ENCODE measurements at regions not wholly inside any gene's neighbourhood (a gene's known extent, or its start where the extent isn't known, plus 50 kb on each side); places are given as distances from the start of the nearest gene placed in this dataset.

DNA sequence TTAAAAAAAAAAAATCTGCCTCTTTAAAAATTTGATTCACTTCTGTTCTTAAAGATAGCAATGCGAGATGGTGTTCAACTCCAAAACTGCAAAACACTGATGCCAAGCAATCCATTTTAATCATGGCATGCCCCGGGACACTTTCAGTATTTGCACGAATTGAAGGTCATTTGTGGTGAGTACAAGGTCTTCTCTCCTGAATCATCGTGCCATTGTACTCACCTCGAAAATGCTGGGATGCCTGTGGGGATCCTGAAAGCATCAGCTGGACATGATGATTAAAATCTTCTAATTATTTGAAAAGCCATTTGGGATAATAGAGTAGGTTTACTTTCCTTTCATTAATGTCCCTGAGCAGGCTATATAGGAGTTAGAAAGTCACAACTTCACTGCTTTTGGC, 125.1 kb upstream of the NRP1 start:
- H3K4me3 Mint-ChIP-seq = no peak overlapping the region
- Histone ChIP-seq H2BK12ac (ENCODE audit: insufficient read length, low read depth, low read length) (no peak overlapping the region), H3K4me2 (ENCODE audit: insufficient read depth, insufficient read length, low read length) (no peak overlapping the region), H2BK120ac (ENCODE audit: low read depth, low read length, poor library complexity, severe bottlenecking) (no peak overlapping the region), H3K18ac (ENCODE audit: insufficient read length, low read depth, low read length) (no peak overlapping the region), H2AK5ac (ENCODE audit: insufficient read length, low read length) (no peak overlapping the region), H3T11ph (ENCODE audit: low read length) (no peak overlapping the region), H2BK20ac (ENCODE audit: low read depth, low read length, poor library complexity, severe bottlenecking) (no peak overlapping the region), H3K14ac (ENCODE audit: insufficient read depth, low read length) (no peak overlapping the region), H3K4ac (ENCODE audit: low read depth, low read length) (no peak overlapping the region), H3K23ac (ENCODE audit: insufficient read length, low read depth, low read length) (no peak overlapping the region), H3K9ac (ENCODE audit: extremely low read depth, insufficient read length, low read length) (no peak overlapping the region), H3K9me3 (ENCODE audit: control insufficient read depth, low read depth, low read length) (no peaks in the 10 kb centered on the region), H3K27ac (ENCODE audit: insufficient read length, low read depth, low read length) (no peak overlapping the region), H3K23me2 (ENCODE audit: insufficient read length, low read depth, low read length, poor library complexity, severe bottlenecking) (no peaks in the 10 kb centered on the region), H4K8ac (replicated peaks; ENCODE audit: insufficient read length, low read depth, low read length) (no peak overlapping the region), H4K91ac (ENCODE audit: insufficient read length, low read depth, low read length) (no peak overlapping the region), H3K79me2 (ENCODE audit: insufficient read depth, low read length) (no peaks in the 10 kb centered on the region), H3K4me1 (ENCODE audit: insufficient read depth, low read length) (no peaks in the 10 kb centered on the region), H4K5ac (ENCODE audit: insufficient read length, low read depth, low read length) (no peak overlapping the region), H3K27me3 (ENCODE audit: insufficient read depth, low read length) (no peaks in the 10 kb centered on the region), H2AFZ (ENCODE audit: low read length) (no peak overlapping the region), H3K56ac (ENCODE audit: insufficient read length, low read depth, low read length) (no peak overlapping the region), H4K20me1 (ENCODE audit: control insufficient read depth, insufficient read depth, insufficient read length) (no peaks in the 10 kb centered on the region), H2BK15ac (ENCODE audit: low read depth, low read length) (no peak overlapping the region), H3K79me1 (ENCODE audit: insufficient read depth, low read depth, low read length, poor library complexity, severe bottlenecking) (no peaks in the 10 kb centered on the region), H2BK5ac (ENCODE audit: insufficient read length, low read length) (no peak overlapping the region)
- no CpG with 5 or more reads among the region's 5 CpGs for WGBS (ENCODE audit: extremely low coverage, insufficient read length, low lambda C conversion rate)
- no peaks in the 10 kb centered on the region for H3K9me3 Mint-ChIP-seq
- H3K27ac Mint-ChIP-seq = no peak overlapping the region
- TF ChIP-seq, protein P1, sequence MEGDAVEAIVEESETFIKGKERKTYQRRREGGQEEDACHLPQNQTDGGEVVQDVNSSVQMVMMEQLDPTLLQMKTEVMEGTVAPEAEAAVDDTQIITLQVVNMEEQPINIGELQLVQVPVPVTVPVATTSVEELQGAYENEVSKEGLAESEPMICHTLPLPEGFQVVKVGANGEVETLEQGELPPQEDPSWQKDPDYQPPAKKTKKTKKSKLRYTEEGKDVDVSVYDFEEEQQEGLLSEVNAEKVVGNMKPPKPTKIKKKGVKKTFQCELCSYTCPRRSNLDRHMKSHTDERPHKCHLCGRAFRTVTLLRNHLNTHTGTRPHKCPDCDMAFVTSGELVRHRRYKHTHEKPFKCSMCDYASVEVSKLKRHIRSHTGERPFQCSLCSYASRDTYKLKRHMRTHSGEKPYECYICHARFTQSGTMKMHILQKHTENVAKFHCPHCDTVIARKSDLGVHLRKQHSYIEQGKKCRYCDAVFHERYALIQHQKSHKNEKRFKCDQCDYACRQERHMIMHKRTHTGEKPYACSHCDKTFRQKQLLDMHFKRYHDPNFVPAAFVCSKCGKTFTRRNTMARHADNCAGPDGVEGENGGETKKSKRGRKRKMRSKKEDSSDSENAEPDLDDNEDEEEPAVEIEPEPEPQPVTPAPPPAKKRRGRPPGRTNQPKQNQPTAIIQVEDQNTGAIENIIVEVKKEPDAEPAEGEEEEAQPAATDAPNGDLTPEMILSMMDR (conservative IDR thresholded peaks at IDR 0.05) = no peak
- H3K36me3 Mint-ChIP-seq (ENCODE audit: insufficient read depth in 1 of 3, low read depth in 3 of 3) = no peaks in the 10 kb centered on the region
- no peaks in the 10 kb centered on the region for H3K27me3 Mint-ChIP-seq (ENCODE audit: low read depth)
- no peaks in the 10 kb centered on the region for H3K4me1 Mint-ChIP-seq
- no peak for DNase-seq

All from H9 (cell line).